ENCODE measurements at regions not wholly inside any gene's neighbourhood (a gene's known extent, or its start where the extent isn't known, plus 50 kb on each side); places are given as distances from the start of the nearest gene placed in this dataset.

- H3K9me1 ChIP-seq (replicated peaks; ENCODE audit: control insufficient read depth, extremely low read depth, insufficient read depth, low read length) = no peaks in the 10 kb centered on the region
Measured at GRCh38 chr5:60184606-60185005, 291.1 kb upstream of the PDE4D start.

More at GRCh38 chr5:60184606-60185005, 291.1 kb upstream of the PDE4D start:
- peaks cover 0 to 26% of the 10 kb centered on the region in 2 experiments for H3K27me3 ChIP-seq (ENCODE audit: control insufficient read depth in 2 of 2, insufficient read depth in 2 of 2, low read length in 2 of 2)
- dilution Hi-C loops (cut with MboI; ENCODE audit: extremely low pct_ligation_motif_present, low sequenced_read_pairs) (no loop called here), intact Hi-C loops (cut with micrococcal nuclease) (no loop called here)
- ChIA-PET POLR2A (no interaction called here), CTCF (no interaction called here)
- H3K4me2 ChIP-seq (ENCODE audit: insufficient read depth, low read length) = no peak overlapping the region
- H3K9me3 ChIP-seq (replicated peaks; ENCODE audit: control insufficient read depth, insufficient read depth, low read length) = no peaks in the 10 kb centered on the region
- FAIRE-seq (no peak), DNase-seq (ENCODE audit: low read depth, low spot score) (no peak)
- BruUV-seq (replicated peaks) = no TSS peak
- no peak overlapping the region for H2AFZ ChIP-seq (ENCODE audit: low read depth, low read length)
- H3K4me3 ChIP-seq (replicated peaks in 1 of 3; ENCODE audit: insufficient read depth in 1 of 3, low read depth in 1 of 3, low read length in 3 of 3) = no peak overlapping the region
- no peaks in the 10 kb centered on the region for H3K79me2 ChIP-seq (ENCODE audit: control insufficient read depth, insufficient read depth, low read length)
- TF ChIP-seq JUN (IDR thresholded peaks at IDR 0.05; ENCODE audit: borderline replicate concordance, insufficient read depth, insufficient read length, low read depth) = no peak
- no peak for TF ChIP-seq GATA2 (IDR thresholded peaks at IDR 0.05; ENCODE audit: insufficient read depth, insufficient read length, low read depth, low read length)
- no peak for TF ChIP-seq EZH2 (IDR thresholded peaks at IDR 0.05; ENCODE audit: borderline replicate concordance, low read depth, low read length, severe bottlenecking)
- no peak for TF ChIP-seq CTCF (IDR thresholded peaks at IDR 0.05; ENCODE audit: extremely low read depth in 1 of 2, insufficient read depth in 1 of 2, low read depth in 1 of 2, low read length in 2 of 2)
- TF ChIP-seq POLR2AphosphoS5 (IDR thresholded peaks at IDR 0.05; ENCODE audit: insufficient read depth, low read depth, low read length) = no peak
- no peak for TF ChIP-seq POLR2A (IDR thresholded peaks at IDR 0.05; ENCODE audit: low read depth, low read length)
- no peak for TF ChIP-seq MAX (IDR thresholded peaks at IDR 0.05; ENCODE audit: insufficient read depth, insufficient read length)
- no peak for TF ChIP-seq FOS (IDR thresholded peaks at IDR 0.05; ENCODE audit: borderline replicate concordance, insufficient read depth, low read length)
- peaks cover 3% of the 10 kb centered on the region for H3K4me1 ChIP-seq (ENCODE audit: control insufficient read depth, extremely low read depth, insufficient read depth, low read length)
- H4K20me1 ChIP-seq (replicated peaks; ENCODE audit: control insufficient read depth, extremely low read depth, insufficient read depth, low read length) = no peaks in the 10 kb centered on the region
- no peak overlapping the region for H3K27ac ChIP-seq (ENCODE audit: insufficient read depth, low read depth, low read length)
- H3K9ac ChIP-seq (replicated peaks; ENCODE audit: extremely low read depth, insufficient read depth, low read length) = no peak overlapping the region
- no peaks in the 10 kb centered on the region for H3K36me3 ChIP-seq (ENCODE audit: control insufficient read depth in 2 of 2, extremely low read depth in 1 of 2, insufficient read depth in 2 of 2, low read length in 2 of 2)

Data from endothelial cell of umbilical vein (primary cell).